Activated T-cell treated with anti-CD3 and anti-CD28 coated beads for 4 hours (primary cell): ENCODE measurements at regions not wholly inside any gene's neighbourhood (a gene's known extent, or its start where the extent isn't known, plus 50 kb on each side); places are given as distances from the start of the nearest gene placed in this dataset.

Experiments
- DNase-seq: peaks from one replicate; pipeline ENCODE4 v3.0.0-alpha.2; 2020

DNA sequence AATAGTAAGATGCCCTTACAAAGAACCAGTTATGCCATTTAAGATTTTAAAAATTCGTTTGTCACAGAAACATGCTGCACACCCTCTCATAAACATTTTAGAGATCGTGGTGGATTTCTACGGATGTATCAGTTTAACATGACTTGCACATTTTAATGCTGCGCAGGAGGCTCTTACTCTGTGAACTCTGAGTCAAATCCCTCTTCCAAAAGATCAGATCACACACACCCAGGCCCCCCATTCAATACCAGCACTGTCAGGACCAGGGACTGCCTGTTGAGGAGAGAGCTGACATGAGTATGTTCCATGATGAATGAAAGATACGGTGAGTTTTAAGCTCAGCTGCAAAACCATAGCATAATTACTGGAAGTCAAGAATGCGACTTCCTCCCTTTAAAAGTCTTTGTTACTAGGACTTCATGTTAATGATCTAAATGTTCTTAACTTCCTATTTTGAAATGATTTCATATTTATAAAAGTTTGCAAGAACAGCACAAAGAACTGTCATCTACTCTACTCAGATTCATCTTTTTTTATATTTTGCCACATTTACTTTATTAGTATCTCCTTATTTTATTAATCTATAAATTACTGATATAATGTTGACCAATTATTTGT, 500.2 kb downstream of the GLRX3 start:
- DNase-seq: no peak

DNA sequence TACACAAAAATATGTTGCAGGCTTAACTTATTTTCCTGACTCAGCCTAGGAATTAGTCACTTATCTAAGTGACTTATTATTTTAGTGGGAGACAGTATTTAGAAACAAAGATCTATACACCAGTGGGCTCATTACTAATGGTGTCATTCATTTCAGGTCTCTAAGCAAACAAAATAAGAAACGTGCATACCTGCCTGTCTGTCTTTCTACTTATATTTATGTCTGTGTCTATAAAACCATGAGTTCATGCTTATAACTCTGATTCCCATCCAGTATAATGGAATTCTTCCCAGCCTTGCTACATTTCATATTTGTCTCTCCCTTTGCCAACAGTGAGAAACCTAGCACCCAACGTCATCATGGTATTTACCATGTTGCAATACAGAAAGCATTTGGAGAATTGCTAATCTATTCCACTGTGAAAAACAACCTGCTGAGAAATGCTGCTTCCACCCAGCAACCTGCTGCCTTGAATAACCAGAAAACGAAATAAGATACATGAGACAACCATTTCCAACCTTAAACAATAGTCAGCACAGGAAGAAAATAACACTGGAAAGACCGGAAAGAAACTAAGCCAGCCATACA, 501.0 kb downstream of the GLRX3 start:
- DNase-seq: no peak

DNA sequence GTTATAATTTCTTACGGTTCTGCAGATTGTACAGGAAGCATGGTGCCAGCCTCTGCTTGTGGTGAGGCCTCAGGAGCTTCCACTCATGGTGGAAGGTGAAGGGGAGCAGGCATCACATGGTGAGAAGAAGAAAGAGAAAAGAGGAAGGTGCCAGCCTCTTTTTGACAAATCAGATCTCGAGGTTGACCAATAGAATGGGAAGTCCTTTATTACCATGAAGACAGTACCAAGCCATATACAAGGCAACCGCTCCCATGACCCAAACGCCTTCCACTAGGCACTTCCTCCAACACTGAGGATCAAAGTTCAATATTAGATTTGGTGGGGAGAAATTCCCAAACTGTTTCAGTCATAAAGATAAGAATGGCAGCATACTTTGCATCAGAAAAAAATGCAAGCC, 502.8 kb downstream of the GLRX3 start:
- no peak for DNase-seq

DNA sequence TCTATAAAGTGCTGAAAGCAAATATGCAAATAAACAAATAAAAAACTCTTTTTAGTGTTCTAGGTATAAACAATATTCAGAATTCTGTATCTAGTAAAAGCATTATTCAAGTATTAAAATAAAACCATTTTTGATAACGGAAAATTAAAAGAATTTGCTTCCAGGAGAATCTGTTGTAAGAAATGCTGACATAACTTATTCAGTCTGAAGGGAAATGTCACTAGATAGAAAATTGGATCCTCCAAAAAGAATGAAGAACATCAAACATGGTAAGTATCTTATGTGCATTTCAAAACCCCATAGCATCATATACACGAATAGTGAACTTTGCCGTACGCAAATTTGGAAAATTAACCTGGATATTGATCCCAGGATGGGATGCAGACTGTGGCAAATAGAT, 506.7 kb downstream of the GLRX3 start:
- DNase-seq: no peak

DNA sequence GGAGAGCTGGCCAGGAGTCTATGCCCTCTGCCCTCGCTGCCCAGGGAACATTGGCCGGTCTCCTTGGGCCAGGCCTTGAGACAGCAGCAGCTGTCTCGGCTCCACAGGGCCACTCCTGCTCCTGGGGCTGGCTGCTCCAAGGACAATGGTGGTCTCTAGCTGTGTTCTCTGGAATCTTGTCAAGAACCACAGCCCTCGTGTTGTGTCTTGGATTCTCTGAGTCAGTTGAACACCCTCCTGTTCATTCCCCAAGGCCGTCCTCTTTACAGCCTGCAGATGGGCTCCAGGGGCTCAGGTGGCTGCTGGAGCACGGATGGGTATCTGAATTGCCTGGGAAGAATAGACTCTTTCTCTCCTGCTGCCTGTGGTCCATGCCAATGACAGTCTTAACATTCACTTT, 511.1 kb downstream of the GLRX3 start:
- DNase-seq: no peak

DNA sequence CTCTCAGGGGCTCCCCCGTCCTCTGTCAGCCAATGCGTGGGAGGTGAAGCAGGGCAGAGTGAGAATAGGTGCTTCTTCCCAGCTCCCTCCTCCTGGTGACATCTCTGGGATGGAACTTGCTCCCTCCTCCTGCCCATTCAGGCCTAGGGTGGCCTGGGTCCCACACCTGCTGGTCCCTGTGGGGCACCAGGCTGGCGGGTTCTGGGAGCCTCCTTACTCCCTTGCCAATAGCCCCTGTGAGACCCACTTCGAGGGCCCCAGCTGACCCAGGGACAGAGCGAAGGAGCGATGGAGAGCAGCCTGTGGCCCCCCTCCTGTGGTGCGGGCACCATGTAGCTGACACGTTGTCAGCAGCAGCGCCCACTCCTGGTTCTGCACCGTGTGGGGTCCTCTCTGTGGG, 512.6 kb downstream of the GLRX3 start:
- DNase-seq: no peak

DNA sequence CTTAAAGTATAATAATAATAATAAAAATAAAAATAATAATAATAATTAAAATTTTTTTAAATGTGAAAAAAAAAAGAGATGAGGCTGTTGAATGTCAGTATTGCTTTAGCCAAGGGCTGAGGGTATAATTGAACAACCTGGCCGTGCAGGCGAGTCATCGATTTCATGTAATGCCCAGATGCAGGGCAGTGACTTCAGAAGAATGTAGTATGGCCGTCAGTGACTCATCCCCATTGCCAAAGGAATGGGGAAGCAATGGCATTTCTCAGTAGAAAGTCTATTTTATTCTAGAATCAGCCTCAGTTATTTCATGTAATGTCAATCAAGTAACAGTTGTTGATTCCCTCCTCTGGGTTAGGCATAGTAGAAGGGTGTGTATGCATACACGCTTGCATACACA, 516.4 kb downstream of the GLRX3 start:
- DNase-seq: no peak

DNA sequence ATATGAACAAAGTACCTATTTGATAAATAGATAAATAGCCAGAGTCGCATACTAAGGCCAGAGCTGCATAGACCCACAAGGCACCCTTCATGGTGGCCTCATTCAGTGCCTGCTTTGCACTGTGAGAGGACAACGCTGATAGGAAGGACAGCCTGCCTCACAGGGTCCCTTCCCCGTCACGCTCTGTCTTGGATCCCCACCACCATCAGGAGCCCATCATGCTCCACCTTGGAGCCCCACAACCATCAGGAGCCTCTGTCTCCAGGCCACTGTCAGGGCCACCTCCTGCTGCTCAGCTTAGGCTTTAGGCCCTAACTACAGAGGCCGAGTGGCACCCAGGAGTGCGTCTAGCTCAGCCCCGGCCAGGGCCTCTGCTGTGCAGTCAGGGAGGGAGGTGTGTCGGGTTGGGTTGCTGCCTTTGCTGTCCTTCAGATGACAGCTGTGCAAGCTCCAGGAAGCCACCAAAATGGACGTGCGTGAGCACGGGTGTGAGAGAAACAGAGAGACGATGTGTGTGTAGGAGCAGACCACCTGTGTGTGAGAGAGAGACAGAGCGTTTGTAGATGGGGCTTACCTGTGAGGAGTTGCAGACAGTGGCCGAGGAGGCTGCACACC, 516.9 kb downstream of the GLRX3 start:
- DNase-seq: no peak

DNA sequence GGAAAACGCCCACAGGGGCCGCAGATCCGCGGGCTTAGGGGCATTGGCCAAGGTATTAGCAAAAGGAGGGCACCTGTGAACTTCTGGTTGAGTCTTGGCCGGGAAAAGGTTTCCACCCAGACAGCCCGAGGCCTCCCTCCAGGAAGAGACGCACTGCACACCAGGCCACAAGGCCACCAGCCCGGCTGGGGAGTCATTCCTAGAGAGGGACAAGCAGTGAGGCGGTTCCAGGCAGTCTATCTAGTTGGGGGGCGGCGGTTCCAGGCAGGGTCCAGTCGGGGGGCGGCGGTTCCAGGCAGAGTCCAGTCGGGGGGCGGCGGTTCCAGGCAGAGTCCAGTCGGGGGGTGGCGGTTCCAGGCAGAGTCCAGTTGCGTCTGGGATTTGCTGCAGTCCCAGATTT, 518.5 kb downstream of the GLRX3 start:
- DNase-seq: no peak

DNA sequence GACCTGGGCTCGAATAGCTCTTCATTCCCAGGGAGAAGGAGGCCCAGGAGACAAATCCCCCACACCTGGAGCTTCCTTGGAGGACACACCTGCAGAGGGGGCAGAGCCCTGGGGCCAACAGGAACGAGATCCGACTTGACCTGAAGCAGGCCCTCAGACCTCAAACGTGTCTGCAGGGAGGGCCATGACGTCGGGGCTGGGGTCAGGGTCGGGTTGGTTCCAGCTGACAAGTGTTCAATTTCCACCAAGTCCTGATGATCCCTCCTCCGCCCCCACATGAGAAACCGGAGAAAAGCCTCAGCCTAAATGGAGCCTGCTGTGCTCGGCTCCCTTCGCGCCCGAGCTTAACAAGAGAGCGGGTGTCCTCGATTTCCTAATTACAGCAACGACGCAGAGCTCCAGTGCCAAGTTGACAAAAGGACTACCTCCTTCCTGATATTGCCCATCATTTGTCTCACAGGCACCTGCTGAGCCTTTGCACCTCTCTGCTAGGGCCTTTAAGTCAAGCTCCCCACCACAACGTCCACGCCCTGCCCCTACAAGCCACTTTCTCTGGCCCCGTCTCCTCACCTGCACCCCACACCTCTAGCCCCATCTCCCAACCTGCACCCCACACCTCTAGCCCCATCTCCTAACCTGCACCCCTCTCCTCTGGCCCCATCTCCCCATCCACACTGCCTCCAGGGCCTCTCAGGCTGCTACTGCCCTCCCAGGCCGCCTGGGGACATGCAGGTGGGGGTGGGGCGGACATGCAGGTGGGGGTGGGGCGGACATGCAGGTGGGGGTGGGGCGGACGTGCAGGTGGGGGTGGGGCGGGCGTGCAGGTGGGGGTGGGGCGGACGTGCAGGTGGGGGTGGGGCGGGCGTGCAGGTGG, 519.4 kb downstream of the GLRX3 start:
- no peak for DNase-seq

DNA sequence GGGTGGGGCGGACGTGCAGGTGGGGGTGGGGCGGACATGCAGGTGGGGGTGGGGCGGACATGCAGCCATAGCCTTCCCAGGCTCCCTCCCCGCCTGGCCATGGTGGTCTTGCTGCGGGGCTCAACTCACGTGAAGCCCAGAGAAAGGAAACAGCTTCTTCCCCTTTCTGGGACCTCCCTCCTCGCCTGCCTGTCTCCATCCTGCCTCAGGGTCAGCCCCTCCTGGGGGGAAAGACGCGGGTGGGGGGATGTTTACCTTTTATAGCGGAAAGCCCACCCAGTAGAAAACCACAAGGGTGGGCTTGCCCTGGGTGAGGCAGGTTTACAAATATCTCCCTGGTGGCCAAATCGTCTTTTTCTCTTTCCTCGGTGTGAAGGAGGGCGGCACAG, 520.0 kb downstream of the GLRX3 start:
- DNase-seq: no peak

DNA sequence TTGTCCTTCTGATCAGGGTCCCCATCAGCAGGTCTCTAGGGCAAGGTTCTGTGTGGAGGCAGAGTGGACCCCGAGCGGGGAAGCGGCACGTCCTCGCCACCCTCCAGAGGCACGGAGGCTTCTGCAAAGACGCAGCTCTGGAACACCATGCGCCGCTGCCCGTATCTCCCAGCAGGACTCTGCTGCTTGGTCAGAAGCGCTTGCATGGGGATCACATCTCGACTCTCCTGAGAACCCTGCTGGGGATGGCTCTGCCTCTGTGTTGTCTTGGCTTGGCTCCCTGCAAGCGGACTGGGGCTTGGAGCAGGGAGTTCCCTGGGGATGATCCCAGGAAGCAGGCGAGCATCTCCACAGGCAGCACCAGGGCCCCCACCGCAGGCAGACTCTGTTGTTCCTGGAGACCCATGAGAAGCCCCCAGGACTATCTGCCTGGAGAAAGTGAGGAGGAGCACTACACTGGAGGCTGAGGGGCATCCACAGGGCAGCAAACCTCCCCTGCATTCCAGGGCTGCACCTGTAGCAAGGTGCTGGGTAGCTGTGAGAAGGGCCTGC, 520.5 kb downstream of the GLRX3 start:
- DNase-seq: no peak

DNA sequence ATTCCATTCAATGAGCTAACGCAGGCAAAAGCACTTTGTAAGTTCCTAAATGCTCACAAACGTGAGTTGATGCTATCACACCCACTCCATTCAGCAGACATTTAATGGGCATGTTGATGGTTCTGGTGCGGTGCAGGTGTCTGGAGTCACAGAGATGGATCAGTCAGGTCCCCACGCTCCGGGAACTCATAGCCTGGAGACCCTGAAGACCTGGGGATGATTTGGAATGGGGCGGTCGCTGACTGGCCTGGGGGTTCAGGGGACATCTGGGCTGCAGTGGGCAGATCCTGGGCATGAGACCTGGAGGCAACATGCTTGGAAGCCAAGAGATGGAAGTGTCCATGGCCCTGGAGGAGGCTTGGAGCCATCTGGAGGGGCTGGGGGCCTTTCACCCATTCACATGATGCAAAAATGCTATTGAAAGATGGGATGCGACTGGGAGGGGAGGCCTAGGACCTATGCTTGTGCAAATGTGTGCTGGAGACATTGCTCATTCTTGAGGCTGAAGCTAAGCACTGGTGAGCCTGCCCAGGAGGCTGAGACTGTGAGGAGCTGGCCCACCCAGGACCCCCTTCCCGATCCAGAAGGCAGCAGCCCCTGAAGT, 522.6 kb downstream of the GLRX3 start:
- no peak for DNase-seq

DNA sequence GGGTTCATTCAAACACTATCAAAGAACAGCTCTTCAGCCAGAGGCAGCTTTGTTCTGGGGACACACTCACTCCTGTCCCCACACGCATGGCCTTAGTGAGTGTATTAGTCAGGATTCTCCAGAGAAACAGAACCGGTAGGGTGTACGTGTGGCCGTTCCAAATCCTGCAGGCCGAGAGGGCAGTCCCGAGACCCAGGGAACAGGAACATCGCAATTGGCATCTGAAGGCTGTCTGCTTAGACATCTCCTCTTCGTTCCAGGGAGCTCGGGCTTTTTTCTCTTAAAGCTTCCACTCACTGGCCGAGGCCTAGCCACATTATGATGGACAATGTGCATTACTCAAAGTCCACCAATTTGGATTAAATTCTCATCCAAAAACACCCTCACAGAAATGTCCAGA, 523.3 kb downstream of the GLRX3 start:
- no peak for DNase-seq

DNA sequence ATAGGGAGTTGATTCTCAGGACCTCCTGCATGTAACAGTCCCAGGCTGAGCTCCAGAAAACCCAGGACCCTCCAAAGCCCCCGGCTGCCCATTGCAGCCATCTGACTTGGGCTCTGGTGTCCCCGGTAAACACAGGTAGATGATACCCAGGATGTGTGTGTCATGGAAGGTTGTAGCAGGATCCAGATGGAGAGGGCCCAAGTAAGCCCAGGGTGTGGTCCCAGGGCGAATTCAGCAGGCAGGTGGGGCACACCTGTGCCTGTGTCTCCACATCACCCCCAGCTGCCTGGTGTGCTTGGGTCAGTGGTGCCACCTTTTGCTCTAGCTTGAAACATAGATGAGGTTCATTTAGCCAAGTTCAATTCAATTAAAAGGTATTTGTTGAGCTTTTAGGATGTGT, 524.1 kb downstream of the GLRX3 start:
- DNase-seq: no peak

DNA sequence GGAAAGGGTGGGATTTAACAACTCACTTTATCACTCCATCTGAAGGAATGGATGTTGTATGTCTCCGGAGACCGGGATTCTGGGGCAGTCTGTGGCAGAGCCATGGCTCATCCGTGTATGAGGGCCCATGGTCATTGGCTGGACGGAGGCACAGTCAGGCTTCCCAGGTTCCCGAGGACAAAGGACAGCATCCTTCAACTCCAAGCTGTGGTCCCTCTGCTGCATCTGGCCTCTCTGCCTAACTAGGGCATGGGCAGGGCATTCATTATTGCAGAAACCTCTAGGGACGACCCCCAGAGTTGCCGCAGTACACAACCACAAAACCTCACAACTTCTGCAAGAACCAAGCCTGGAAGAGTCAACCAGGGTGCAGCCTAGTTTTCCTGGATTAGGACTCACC, 525.2 kb downstream of the GLRX3 start:
- DNase-seq: no peak

DNA sequence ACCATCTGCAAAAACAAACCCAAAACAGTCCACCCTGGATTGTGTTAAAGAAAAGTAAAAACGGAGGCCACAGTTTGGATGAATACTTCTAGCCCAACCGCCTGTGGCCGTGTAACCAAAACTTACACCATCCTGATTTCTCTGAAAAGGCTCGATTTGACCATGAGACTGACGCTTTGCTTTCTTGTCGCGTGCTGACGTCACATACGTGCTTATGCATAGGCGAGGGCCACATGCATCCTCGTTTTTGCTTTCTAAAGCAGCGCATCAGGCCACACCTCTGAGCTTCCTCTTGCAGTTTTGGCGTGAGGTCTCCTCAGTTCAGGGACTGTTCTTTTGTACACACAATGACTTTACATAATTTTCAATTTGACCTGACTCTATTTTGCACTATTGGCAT, 526.6 kb downstream of the GLRX3 start:
- no peak for DNase-seq

DNA sequence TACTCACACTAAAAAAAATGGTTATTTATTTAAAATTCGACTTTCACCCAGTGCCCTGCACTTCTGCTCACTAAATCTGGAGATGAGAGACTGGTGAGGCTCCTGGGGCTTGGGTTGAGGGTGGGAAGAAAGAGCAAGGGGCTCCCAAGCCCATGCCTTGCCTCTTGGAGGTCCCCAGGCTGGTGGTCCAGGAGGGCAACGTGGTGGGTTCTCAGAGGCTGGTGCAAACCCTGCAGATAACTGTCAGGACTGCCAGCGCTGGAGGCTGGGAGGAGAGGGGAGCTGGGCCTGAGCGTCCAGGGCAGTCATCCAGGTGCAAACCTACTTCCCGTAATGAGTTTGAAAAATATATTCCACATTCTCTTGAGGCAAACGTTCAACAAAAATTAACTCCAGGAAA, 528.3 kb downstream of the GLRX3 start:
- no peak for DNase-seq

DNA sequence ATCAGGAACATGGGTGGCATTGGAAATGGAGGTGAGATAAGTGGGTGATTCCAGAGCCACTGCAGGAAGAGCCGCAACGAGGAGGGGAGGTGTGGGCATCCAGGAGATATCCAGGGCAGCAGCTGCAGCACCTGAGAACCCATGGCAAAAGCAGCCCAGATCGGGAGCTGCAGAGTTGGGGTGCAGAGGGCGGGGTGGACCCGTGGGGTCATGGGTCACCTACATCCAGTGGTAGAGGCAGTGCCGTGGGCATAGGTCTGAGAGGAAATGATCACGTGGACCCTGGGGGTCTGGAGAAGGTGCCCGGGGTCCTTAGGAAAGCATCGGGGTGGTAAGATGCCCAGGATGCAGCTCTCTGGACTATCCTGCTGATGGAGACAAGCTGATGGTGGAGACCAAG, 530.0 kb downstream of the GLRX3 start:
- DNase-seq: no peak

DNA sequence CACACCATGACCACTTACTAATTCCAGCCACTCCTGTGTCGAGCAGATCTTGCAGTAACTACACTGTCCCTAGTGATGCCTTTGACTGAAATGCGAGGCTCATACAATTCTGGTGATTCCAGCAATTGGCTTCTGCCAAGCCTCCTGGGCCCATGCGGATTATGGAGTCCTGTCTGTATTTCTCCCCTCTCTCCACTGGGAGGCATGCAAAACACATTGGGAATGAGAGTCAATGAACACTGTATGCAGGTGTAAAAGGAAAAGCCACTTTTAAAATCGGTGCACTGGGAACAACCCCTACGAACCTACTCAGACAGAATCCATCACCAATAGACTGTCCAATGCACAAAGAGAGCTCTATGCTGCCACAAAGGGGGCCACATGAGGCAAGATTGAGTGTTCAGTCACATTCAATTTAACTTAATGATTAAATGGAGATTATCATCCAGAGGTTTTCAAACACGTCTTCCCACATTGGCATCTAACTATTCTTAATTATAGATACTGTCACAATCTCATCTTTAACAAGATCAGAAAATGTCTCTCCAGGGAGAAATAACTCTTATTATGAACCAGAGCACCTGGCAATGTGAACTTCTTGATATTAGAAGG, 550.6 kb downstream of the GLRX3 start:
- DNase-seq: no peak

DNA sequence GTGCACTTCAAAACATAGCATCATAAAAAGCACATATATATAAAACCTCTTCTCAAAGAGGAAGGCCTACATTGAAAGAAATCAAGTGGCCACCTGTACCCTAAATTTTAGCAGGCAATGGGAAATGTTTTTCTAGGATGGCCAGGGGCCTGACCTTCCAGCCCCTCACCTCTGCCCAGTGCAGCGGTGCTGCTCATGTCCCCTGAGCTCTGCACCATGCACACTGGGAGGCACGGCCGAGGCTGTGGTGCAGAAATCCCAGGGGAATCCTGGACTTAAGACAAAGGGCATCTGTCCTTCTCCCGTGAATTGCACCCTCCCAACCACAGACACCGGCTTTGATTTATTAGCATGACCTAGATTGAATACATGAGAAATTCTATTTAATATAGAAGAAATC, 551.4 kb downstream of the GLRX3 start:
- no peak for DNase-seq

DNA sequence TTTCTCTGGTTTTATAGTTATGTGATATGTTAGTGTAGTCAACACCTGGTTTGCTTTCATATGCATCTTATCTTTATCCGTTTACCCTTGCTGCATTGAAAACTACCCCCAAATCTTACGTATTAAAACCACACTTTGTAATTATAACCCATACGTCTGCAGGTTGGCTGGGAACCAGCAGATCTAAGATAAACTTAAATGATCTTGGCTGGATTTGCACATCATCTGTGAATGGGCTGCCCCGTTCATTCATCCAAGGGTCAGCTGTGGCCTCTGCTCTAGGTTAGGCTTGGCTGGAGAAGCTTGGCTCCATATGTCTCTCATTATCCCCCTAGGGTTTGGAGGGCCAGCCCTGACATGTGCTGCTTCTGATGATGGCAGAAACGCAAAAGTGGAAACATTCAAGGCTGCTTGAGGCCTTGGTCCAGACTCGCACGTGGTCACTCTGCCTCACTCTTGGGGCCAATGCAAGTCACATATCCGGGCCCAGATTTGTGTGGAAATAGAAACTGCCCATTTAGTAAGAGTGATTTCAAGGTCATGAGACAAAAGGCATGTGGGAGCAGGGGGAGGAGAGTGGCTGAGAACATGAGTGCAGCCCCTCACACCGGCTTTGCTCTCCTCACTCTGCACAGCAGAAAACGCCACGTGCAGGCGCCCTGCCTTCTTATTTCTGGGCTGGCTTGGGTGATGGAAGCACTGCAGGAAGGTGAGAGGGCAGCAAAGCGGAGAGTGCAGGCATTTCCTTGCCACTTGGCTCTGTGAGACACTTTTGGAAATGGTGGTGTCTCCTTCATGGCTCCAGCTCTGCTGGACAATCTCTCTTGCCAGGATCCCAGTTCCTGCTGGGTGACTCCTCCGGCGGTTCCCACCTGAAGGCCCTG, 553.8 kb downstream of the GLRX3 start:
- no peak for DNase-seq
